Cardiac fibroblast (primary cell): ENCODE measurements at regions not wholly inside any gene's neighbourhood (a gene's known extent, or its start where the extent isn't known, plus 50 kb on each side); places are given as distances from the start of the nearest gene placed in this dataset.

Experiments
- DNase-seq, 2 donors: peaks; one replicate each; pipeline versions ENCODE4 v3.0.0 to v3.0.0-alpha.2; 2010; ENCODE audit warnings: low read depth in 2 of 2
- H3K4me3 ChIP-seq, 2 donors: replicated peaks in 1 of 2; 1 replicate in 1 of 2; 2 replicates in 1 of 2; pipeline ENCODE4 v1.5.1; 2011; ENCODE audit warnings: low read depth in 2 of 2, low read length in 2 of 2, mild to moderate bottlenecking in 2 of 2, moderate library complexity in 1 of 2
- TF ChIP-seq, protein P1 (sequence below): IDR thresholded peaks from one replicate; pipeline ENCODE4 v1.5.1; 2011; ENCODE audit warnings: low read depth, mild to moderate bottlenecking, low read length, inconsistent platforms

DNA sequence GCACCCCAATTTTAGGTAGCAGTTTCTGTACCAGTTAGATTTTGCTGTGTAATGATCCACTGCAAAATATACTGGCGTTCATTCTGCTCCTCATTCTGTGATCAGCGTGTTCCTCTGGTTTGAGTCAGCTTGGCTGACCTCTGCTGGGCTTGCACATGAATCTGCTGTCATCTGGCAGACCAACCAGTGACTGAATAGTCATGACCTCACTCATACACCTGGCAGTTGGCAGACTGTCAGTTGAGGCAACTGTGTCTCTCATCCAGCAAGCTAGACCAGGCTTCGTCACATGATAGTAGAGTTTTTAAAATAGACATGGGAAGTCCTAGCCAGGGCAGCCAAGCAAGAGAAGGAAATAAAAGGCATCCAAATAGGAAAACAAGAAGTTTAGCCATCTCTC is 316.3 kb upstream of the LARGE1 start:
- no peak for DNase-seq
- no peak overlapping the region for H3K4me3 ChIP-seq
- TF ChIP-seq, protein P1, sequence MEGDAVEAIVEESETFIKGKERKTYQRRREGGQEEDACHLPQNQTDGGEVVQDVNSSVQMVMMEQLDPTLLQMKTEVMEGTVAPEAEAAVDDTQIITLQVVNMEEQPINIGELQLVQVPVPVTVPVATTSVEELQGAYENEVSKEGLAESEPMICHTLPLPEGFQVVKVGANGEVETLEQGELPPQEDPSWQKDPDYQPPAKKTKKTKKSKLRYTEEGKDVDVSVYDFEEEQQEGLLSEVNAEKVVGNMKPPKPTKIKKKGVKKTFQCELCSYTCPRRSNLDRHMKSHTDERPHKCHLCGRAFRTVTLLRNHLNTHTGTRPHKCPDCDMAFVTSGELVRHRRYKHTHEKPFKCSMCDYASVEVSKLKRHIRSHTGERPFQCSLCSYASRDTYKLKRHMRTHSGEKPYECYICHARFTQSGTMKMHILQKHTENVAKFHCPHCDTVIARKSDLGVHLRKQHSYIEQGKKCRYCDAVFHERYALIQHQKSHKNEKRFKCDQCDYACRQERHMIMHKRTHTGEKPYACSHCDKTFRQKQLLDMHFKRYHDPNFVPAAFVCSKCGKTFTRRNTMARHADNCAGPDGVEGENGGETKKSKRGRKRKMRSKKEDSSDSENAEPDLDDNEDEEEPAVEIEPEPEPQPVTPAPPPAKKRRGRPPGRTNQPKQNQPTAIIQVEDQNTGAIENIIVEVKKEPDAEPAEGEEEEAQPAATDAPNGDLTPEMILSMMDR = no peak

DNA sequence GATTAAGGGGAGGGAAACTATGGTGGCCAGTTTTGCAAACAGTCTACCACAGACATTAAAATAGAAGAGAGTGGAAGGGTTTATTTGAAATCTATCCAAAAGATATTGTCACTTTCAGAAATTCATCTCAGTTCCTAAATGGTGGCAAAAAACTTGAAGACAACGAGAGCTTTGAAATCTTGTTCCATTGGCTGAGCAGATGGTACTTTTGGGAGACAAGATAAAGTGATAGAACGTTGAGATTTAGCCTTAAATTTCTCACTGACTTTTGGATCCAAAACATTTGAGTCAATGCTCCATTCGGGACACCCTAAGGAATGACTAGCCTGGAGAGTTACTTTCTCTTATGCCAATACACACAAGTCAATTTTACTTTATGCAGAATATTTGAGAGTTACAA is 319.1 kb upstream of the LARGE1 start:
- TF ChIP-seq, protein P1 = no peak
- no peak for DNase-seq
- no peak overlapping the region for H3K4me3 ChIP-seq

DNA sequence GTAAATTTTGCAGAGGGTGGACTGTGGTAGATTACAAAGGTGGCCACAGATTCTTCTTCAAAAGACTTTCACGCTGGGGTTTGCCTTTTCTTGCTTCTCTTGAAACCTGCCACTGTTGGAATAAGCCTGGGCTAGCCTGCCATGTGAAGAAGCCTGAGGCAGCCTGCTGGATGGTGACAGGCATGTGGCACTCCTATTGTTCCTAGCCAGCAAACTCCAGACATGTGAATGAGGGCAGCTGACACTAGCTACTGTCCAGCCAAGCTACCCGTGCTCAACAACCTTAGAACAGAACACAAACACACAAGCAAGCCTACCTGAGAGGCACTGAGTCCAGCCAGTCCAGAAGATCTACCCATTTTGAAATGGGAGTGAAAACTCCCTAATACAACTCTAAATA is 322.7 kb upstream of the LARGE1 start:
- TF ChIP-seq, protein P1 = no peak
- H3K4me3 ChIP-seq = no peak overlapping the region
- DNase-seq = no peak

GRCh38 chr22:34255042-34255441 is 334.8 kb upstream of the LARGE1 start:
- no peak for DNase-seq

DNA sequence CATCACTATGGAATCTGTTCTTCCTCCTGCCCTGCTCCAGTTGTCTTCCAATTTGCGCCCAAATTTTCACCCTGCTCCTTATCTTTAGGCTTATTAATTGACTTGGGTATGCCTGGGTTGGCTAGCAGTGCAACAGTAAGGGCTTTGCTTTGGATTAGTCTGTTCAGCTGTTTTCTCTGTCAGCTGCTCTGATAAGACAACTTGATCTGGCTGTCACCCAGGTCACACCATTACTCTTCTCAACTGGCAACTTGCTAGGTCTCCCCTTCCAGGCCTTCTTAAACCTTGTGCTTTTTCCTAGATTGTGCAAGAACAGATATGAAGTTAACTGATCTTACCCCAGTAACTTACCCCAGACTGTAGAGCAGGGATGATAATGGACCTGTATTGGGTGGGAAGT is 357.8 kb upstream of the LARGE1 start:
- TF ChIP-seq, protein P1 = no peak
- DNase-seq = no peak
- no peak overlapping the region for H3K4me3 ChIP-seq

More at GRCh38 chr22:34255042-34255441, 334.8 kb upstream of the LARGE1 start:
- TF ChIP-seq, protein P1 = no peak
- H3K4me3 ChIP-seq = no peak overlapping the region

DNA sequence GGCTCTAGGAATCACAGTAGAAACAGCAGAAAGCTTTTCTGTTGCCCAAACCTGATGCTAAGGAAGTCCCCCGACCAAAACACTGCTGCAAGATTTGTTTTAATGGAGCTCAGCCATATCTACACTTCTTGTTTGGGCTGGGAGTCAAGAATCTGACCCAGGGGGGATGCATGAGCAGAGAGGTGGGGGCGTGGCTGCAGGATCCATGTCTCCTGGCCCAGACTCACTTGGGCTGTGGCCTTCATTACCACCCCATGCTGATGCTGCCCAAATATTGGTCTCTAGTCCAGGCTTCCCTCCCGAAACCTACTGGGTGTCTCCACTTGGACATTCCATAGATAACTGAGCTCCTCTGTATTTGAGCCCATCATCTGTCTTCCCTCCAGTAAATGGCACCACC is 361.5 kb upstream of the LARGE1 start:
- TF ChIP-seq, protein P1 = no peak

GRCh38 chr22:34283844-34284243 is 363.6 kb upstream of the LARGE1 start:
- DNase-seq = no peak
- TF ChIP-seq, protein P1 = no peak
- H3K4me3 ChIP-seq = no peak overlapping the region

More for the DNA sequence above, 361.5 kb upstream of the LARGE1 start:
- H3K4me3 ChIP-seq = no peak overlapping the region
- no peak for DNase-seq
